Ectodermal cell (in vitro differentiated cells): ENCODE measurements at regions not wholly inside any gene's neighbourhood (a gene's known extent, or its start where the extent isn't known, plus 50 kb on each side); places are given as distances from the start of the nearest gene placed in this dataset.

Source experiments
- H3K27ac ChIP-seq: 2 replicates; pipeline ENCODE4 v1.7.0; 2013; ENCODE audit warnings: mild to moderate bottlenecking, low read depth, low read length; ENCODE audit not compliant: insufficient read depth, poor library complexity, severe bottlenecking
- H3K27me3 ChIP-seq: 2 replicates; pipeline ENCODE4 v1.7.0; 2013; ENCODE audit warnings: mild to moderate bottlenecking, low read length; ENCODE audit not compliant: insufficient read depth, control insufficient read depth, poor library complexity, severe bottlenecking
- H3K36me3 ChIP-seq: one replicate; pipeline ENCODE4 v1.7.0; 2013; ENCODE audit warnings: low read length; ENCODE audit not compliant: control insufficient read depth, insufficient read depth
- H3K4me1 ChIP-seq: one replicate; pipeline ENCODE4 v1.7.0; 2013; ENCODE audit warnings: low read length; ENCODE audit not compliant: control insufficient read depth, insufficient read depth
- H3K4me3 ChIP-seq: 2 replicates; pipeline ENCODE4 v1.7.0; 2013; ENCODE audit warnings: low read depth, low read length, control low read depth; ENCODE audit not compliant: insufficient read depth
- H3K9me3 ChIP-seq: 2 replicates; pipeline ENCODE4 v1.7.0; 2013; ENCODE audit warnings: mild to moderate bottlenecking, low read length, moderate library complexity; ENCODE audit not compliant: control insufficient read depth
- WGBS, 2 experiments: methylation state at CpG; one replicate each; pipeline ENCODE4 v1.1.7; 2013; ENCODE audit warnings: missing lambda C conversion rate in 2 of 2; 5-methylcytosine and 5-hydroxymethylcytosine counted together

DNA sequence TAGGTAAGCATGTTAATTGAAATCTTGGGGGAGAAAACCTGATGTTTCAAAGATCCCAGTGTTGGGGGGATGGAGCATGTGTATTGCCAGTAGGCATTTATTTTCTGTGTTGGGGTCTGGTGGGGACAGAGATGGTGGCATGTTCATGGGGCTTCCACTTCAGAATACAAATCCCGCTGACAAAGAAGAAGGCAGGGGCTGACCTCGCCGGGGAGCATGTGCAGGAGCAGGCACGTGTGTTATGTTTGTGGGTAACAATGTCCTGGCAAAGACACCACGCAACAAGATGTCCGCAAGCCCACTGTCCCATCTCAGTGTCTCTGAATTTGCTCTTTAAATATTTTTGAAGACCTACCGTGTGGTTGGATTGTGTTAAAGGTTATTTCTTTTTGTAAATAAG, 164.5 kb downstream of the TEX29 start:
- Histone ChIP-seq H3K27me3 (no peaks in the 10 kb centered on the region), H3K9me3 (no peaks in the 10 kb centered on the region), H3K27ac (no peak overlapping the region), H3K36me3 (no peaks in the 10 kb centered on the region), H3K4me3 (no peak overlapping the region), H3K4me1 (peaks cover 6% of the 10 kb centered on the region)
- WGBS, 2 experiments, result 97% methylated on average over 6 to 7 of the region's 7 CpGs

DNA sequence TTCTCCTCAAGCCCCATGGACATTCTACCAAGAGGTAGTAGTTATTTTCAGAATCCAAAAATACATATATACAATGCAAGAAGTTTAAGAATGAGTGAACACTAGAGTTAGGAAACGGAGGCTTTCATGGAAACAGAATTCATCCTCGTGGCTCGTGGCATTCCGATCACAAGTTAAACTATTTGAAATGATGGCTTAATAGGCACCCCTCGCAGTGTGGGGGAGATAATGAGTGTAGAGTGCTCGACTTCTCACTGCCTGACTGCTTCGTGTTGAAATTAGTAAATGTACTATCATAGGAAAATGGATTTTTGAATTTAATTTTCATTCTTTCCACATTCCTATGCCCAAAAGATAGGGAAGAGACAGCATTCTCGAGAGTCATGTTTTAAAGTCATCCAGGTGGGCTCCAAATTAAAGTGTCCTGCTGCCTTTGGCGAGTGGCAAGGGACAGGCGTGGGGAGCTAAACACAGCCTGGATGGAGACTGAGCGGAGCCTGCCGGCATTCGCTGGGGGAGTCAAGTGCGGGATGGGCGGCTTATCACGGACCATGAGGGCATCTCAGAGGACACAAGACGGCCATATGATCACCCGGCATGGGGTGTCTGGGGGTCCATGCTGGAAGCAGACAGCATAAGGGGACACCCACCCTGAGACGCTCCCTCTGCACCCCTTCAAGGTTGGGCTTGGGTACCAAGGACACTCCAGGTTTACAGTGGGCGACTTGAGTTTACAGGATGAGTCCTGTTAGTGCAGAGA, 165.2 kb downstream of the TEX29 start:
- Histone ChIP-seq H3K4me1 (peaks cover 6% of the 10 kb centered on the region), H3K9me3 (no peaks in the 10 kb centered on the region), H3K36me3 (no peaks in the 10 kb centered on the region), H3K4me3 (no peak overlapping the region), H3K27me3 (no peaks in the 10 kb centered on the region), H3K27ac (no peak overlapping the region)
- WGBS, 2 experiments, result 93 to 95% methylated on average over 19 to 20 of the region's 20 CpGs

- H3K4me1 ChIP-seq, result peaks cover 6% of the 10 kb centered on the region
- no peak overlapping the region for H3K4me3 ChIP-seq
- no peaks in the 10 kb centered on the region for H3K9me3 ChIP-seq
- H3K27me3 ChIP-seq, result no peaks in the 10 kb centered on the region
- no peaks in the 10 kb centered on the region for H3K36me3 ChIP-seq
- no peak overlapping the region for H3K27ac ChIP-seq
- WGBS, 2 experiments, result 95% methylated on average over 8 of the region's 8 CpGs
Measured at GRCh38 chr13:111486331-111486730, 165.9 kb downstream of the TEX29 start.

DNA sequence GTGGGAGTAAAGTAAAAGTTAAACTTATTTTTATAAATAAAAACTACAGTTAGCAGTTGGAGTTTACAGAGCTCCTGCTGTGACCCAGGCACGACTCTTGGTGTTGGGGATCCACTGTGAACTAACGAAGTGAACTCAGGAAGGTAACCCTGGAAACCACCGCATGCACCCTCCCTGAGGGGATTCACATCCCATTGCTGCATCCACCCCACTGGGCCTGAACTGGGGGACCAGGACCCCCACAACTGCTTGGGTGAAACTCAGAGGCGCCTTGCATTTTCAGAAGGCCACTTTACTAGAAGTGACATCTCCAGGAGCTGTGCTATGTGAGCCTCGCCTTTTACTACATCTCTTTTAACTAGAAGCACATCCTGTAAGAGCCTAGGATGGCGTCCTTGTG, 166.4 kb downstream of the TEX29 start:
- H3K9me3 ChIP-seq, result no peaks in the 10 kb centered on the region
- H3K27ac ChIP-seq, result no peak overlapping the region
- no peak overlapping the region for H3K4me3 ChIP-seq
- H3K27me3 ChIP-seq, result no peaks in the 10 kb centered on the region
- peaks cover 6% of the 10 kb centered on the region for H3K4me1 ChIP-seq
- H3K36me3 ChIP-seq, result no peaks in the 10 kb centered on the region
- WGBS, 2 experiments, result 93 to 95% methylated on average over 6 of the region's 6 CpGs

DNA sequence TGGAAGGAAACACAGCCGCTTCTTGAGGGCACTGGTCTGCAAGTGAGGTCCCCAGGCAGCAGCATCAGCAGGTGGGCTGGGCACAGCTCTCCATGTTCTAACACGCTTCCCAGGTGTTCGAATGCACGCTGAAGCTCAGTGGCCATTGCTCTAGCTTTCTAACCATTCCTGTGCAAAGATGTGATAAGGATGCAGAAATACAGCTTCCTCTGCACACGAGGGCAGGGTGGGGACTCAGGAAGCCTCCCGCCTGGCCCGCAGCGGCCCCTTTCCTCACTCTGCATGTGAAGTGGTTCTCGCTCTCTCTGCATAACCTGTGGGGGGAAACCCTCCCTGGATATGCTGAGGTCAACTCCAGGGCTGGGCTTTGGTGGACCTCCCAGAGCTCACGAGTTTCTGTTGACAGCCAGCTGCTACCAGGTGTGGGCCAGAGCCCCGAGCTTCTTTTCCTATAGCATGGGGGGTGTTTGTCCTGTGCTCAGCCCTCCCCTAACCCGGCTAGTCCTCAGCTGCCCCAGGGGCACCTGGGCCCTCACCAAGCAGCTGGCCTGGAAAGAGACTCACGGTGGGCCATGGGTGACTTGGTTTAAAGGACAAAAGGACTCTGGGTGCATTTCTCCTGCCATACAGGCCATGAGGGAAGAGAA, 168.2 kb downstream of the TEX29 start:
- Histone ChIP-seq H3K4me3 (no peak overlapping the region), H3K4me1 (peaks cover 6% of the 10 kb centered on the region), H3K27ac (no peak overlapping the region), H3K9me3 (no peaks in the 10 kb centered on the region), H3K27me3 (no peaks in the 10 kb centered on the region), H3K36me3 (no peaks in the 10 kb centered on the region)
- WGBS, 2 experiments, result 85 to 86% methylated on average over 13 of the region's 13 CpGs

DNA sequence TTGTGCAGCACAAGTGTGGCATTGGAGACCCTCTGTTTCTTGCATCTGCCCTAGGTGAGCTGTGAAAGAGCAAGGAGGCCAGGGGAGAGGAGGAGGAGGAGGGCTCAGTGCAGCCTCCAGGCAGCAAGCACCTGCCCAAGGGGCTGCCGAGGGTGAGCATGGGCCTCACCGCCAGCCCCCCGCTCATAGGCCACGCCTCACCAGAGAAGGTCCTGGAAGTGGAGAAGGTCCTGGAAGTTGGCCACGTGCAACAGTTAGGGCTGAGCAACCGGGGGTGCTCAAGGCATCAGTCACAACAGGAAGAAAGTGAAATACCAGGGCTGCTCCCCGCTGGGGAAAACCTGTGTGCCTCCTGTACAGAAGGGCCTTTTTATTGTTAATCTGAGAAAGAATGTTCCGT, 168.9 kb downstream of the TEX29 start:
- Histone ChIP-seq H3K9me3 (no peaks in the 10 kb centered on the region), H3K36me3 (no peaks in the 10 kb centered on the region), H3K27me3 (no peaks in the 10 kb centered on the region), H3K4me3 (no peak overlapping the region), H3K27ac (no peak overlapping the region), H3K4me1 (peaks cover 2% of the 10 kb centered on the region)
- WGBS, 2 experiments, result 84 to 87% methylated on average over 8 of the region's 8 CpGs

- Histone ChIP-seq H3K27ac (no peak overlapping the region), H3K4me1 (no peaks in the 10 kb centered on the region), H3K36me3 (no peaks in the 10 kb centered on the region), H3K9me3 (no peaks in the 10 kb centered on the region), H3K4me3 (no peak overlapping the region), H3K27me3 (no peaks in the 10 kb centered on the region)
- WGBS, 2 experiments, result 94 to 96% methylated on average over 6 of the region's 6 CpGs
Measured at GRCh38 chr13:111490611-111491010, 170.2 kb downstream of the TEX29 start.

GRCh38 chr13:111491021-111491420, 170.6 kb downstream of the TEX29 start:
- 85% methylated on average over 11 of the region's 11 CpGs for WGBS, 2 experiments
- no peak overlapping the region for H3K27ac ChIP-seq
- no peaks in the 10 kb centered on the region for H3K9me3 ChIP-seq
- no peaks in the 10 kb centered on the region for H3K36me3 ChIP-seq
- no peak overlapping the region for H3K4me3 ChIP-seq
- H3K27me3 ChIP-seq, result no peaks in the 10 kb centered on the region
- H3K4me1 ChIP-seq, result no peaks in the 10 kb centered on the region

- no peaks in the 10 kb centered on the region for H3K9me3 ChIP-seq
- H3K4me1 ChIP-seq, result no peaks in the 10 kb centered on the region
- H3K36me3 ChIP-seq, result no peaks in the 10 kb centered on the region
- no peak overlapping the region for H3K27ac ChIP-seq
- no peak overlapping the region for H3K4me3 ChIP-seq
- 85 to 86% methylated on average over 10 of the region's 10 CpGs for WGBS, 2 experiments
- H3K27me3 ChIP-seq, result no peaks in the 10 kb centered on the region
Measured at GRCh38 chr13:111491659-111492058, 171.2 kb downstream of the TEX29 start.

DNA sequence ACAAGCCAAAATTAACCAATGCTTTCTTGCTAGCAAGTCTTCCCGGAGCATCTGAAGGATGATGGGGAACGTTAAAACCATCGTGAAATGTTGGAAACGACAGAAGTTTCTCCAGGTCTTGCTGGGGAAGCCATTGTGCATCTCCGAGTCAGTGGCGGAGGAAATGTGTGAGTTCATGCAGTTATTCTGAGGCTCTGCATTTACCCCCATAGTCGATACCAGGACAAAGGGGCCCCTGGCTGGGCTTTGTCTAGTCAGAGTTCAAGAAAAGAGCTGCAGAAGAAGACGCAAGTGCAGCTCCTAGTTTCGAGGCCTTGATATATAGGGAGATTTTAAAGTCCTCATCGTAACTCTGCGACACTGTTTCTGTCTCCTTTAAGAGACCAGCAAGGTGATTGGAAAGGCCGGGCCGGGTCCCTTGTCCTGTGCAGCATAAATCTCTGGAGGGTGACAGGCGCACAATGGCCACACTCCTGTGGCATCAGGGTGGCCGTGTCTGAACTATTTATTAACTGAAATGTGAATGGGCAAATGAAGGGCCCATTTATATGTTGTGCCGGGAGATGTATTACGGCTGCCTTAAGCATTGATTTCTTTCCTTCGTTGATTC, 172.0 kb downstream of the TEX29 start:
- Histone ChIP-seq H3K9me3 (no peaks in the 10 kb centered on the region), H3K27me3 (no peaks in the 10 kb centered on the region), H3K36me3 (no peaks in the 10 kb centered on the region), H3K4me3 (no peak overlapping the region), H3K4me1 (no peaks in the 10 kb centered on the region), H3K27ac (no peak overlapping the region)
- 90 to 92% methylated on average over 18 of the region's 18 CpGs for WGBS, 2 experiments
